Cardiac muscle cell (in vitro differentiated cells and primary cell): ENCODE measurements at regions not wholly inside any gene's neighbourhood (a gene's known extent, or its start where the extent isn't known, plus 50 kb on each side); places are given as distances from the start of the nearest gene placed in this dataset.

Experiments used
- DNase-seq, 2 donors: peaks; one replicate each; pipeline versions ENCODE4 v3.0.0 to v3.0.0-alpha.2; 2010 to 2017; ENCODE audit warnings: low read depth in 1 of 2, low spot score in 1 of 2
- H3K27ac ChIP-seq: fragments of 200-600 bp; sonication (generic); 2 replicates; pipeline ENCODE4 v1.5.1; 2016
- H3K27me3 ChIP-seq: fragments of 200-600 bp; sonication (generic); 2 replicates; pipeline ENCODE4 v1.6.0; 2016; ENCODE audit warnings: control low read depth
- H3K36me3 ChIP-seq: fragments of 200-600 bp; sonication (generic); 2 replicates; pipeline ENCODE4 v1.5.1; 2016; ENCODE audit warnings: control low read depth
- H3K4me1 ChIP-seq: fragments of 200-600 bp; sonication (generic); 2 replicates; pipeline ENCODE4 v1.8.1; 2017; ENCODE audit warnings: low read depth, mild to moderate bottlenecking, mixed run types
- H3K4me3 ChIP-seq: fragments of 200-600 bp; sonication (generic); 2 replicates; pipeline ENCODE4 v1.5.1; 2016; ENCODE audit warnings: mild to moderate bottlenecking
- H3K9me3 ChIP-seq: fragments of 200-600 bp; sonication (generic); 2 replicates; pipeline ENCODE4 v1.5.1; 2017; ENCODE audit warnings: low read depth, mild to moderate bottlenecking, control low read depth
- CTCF ChIP-seq: IDR thresholded peaks from 2 replicates; pipeline ENCODE4 v1.5.1; 2012; ENCODE audit warnings: low read depth, mild to moderate bottlenecking, low read length

DNA sequence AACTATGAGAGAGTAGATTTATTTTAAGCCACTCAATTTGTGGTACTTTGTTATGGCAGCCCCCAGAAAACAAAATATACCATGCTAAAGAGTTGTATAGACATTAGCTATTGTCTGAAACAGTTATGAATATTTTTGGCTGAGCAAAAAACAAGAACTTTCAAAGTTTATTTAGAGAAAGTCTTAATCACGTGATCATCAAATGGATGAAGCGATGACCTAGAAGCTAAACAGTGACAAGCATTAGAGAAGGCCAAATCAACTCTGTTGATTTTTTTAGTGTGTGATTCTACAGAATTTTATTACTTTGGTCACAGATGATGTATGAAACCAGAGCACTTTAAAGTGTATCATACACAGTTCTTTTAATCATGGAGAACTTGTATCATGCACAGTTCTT lies 1247.9 kb upstream of the MAP3K7 start:
- no peak overlapping the region for H3K4me3 ChIP-seq
- TF ChIP-seq CTCF = no peak
- H3K9me3 ChIP-seq = no peaks in the 10 kb centered on the region
- H3K27ac ChIP-seq = no peak overlapping the region
- H3K36me3 ChIP-seq = no peaks in the 10 kb centered on the region
- H3K27me3 ChIP-seq = no peaks in the 10 kb centered on the region
- DNase-seq = no peak
- no peaks in the 10 kb centered on the region for H3K4me1 ChIP-seq

DNA sequence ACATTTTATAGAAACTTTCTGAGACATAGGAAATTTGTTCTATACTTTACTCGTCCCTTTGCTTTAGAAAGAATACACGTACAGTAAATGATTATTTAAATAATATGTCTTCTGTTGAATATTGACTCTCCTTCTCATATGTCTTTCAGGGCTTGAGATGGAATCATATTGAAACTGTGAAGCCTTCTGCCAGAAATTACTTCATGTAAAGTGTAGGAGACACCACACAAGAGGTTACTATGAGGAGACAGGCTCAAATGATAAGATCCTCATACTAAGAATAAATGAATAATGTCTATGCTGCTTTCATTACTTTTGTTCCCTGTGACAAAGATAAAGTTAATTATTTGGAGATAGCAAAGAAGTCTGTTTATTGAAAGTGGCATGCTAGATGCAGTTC lies 1240.3 kb upstream of the MAP3K7 start:
- Histone ChIP-seq H3K9me3 (no peaks in the 10 kb centered on the region), H3K27me3 (no peaks in the 10 kb centered on the region), H3K27ac (no peak overlapping the region), H3K36me3 (no peaks in the 10 kb centered on the region), H3K4me3 (no peak overlapping the region), H3K4me1 (no peaks in the 10 kb centered on the region)
- TF ChIP-seq CTCF = no peak
- no peak for DNase-seq

DNA sequence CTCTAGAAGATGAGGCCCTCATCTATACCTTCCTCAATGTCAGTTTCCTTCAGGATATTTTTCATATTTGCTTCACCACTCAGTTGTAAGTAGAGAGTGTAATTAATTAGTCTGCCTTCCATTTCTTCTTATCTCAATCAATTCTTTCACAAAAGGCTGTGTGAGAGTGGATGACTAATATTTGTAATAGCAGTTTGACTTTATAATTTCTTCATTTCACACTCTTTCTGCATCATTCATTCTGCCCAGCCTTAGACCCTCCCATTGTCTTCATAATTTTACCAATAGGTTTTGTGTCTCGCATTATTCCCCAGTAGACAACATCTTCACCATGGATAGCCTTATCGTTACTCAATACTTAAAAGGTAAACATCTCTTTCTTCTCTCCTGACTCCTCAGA lies 1239.3 kb upstream of the MAP3K7 start:
- Histone ChIP-seq H3K9me3 (no peaks in the 10 kb centered on the region), H3K4me3 (no peak overlapping the region), H3K4me1 (no peaks in the 10 kb centered on the region), H3K27me3 (no peaks in the 10 kb centered on the region), H3K36me3 (no peaks in the 10 kb centered on the region), H3K27ac (no peak overlapping the region)
- DNase-seq = no peak
- no peak for TF ChIP-seq CTCF

- Histone ChIP-seq H3K27me3 (no peaks in the 10 kb centered on the region), H3K36me3 (no peaks in the 10 kb centered on the region), H3K9me3 (no peaks in the 10 kb centered on the region), H3K4me3 (no peak overlapping the region), H3K27ac (no peak overlapping the region), H3K4me1 (no peaks in the 10 kb centered on the region)
- DNase-seq = no peak
- no peak for TF ChIP-seq CTCF
These were observed 1237.5 kb upstream of the MAP3K7 start for GRCh38 chr6:91824331-91824730.

- no peak overlapping the region for H3K4me3 ChIP-seq
- no peak for DNase-seq
- no peak for TF ChIP-seq CTCF
These were observed 1235.7 kb upstream of the MAP3K7 start for GRCh38 chr6:91822581-91822980.

DNA sequence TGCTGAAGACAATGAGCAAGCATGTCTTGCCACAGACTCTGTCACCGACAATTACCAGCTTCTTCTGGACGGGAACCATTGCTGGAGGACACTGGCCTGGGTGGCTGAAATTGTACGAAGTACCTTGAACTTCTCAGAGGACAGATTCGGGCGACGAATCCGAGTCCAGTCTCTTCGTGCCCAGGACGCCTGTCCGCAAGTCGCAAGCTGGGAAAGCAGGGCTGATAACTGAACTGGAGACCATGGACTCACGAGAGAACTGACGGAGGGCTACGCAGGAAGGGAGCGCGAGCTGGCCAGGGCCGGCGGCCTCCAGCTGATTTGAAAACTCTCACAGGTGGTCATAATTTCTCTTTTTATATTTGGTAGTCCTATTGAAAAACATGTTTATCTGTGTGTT lies 1229.5 kb upstream of the MAP3K7 start:
- no peak for TF ChIP-seq CTCF
- H3K36me3 ChIP-seq = no peaks in the 10 kb centered on the region
- no peaks in the 10 kb centered on the region for H3K9me3 ChIP-seq
- no peaks in the 10 kb centered on the region for H3K4me1 ChIP-seq
- no peak overlapping the region for H3K4me3 ChIP-seq
- no peak overlapping the region for H3K27ac ChIP-seq
- no peak for DNase-seq
- H3K27me3 ChIP-seq = no peaks in the 10 kb centered on the region

More at GRCh38 chr6:91822581-91822980, 1235.7 kb upstream of the MAP3K7 start:
- no peaks in the 10 kb centered on the region for H3K27me3 ChIP-seq
- H3K4me1 ChIP-seq = no peaks in the 10 kb centered on the region
- H3K36me3 ChIP-seq = no peaks in the 10 kb centered on the region
- no peak overlapping the region for H3K27ac ChIP-seq
- no peaks in the 10 kb centered on the region for H3K9me3 ChIP-seq
